SK-N-SH (cell line): ENCODE measurements at regions not wholly inside any gene's neighbourhood (a gene's known extent, or its start where the extent isn't known, plus 50 kb on each side); places are given as distances from the start of the nearest gene placed in this dataset.

Experiments
- CTCF ChIA-PET: fragments of 300-600, 350-600 bp; formaldehyde crosslinking; extraction: SDS; loops from one replicate; lab custom pipeline; 2021; lab: Yijun Ruan, JAX
- POLR2A ChIA-PET: fragments of 350-600 bp; sonication (Branson Sonifier 250); formaldehyde crosslinking; extraction: SDS; loops from one replicate; lab custom pipeline; 2020; ENCODE audit warnings: antibody characterized with exemption, inconsistent platforms; lab: Yijun Ruan, JAX
- DNase-seq: peaks from one replicate; pipeline ENCODE4 v3.0.0; 2012
- H2AFZ ChIP-seq: fragments of 200-600 bp; sonication (generic); 2 replicates; pipeline ENCODE4 v1.8.1; 2016; ENCODE audit warnings: antibody characterized with exemption, mild to moderate bottlenecking, low read depth
- H3F3A ChIP-seq: fragments of 200-600 bp; sonication (generic); replicated peaks from 2 replicates; pipeline ENCODE3; 2016; ENCODE audit warnings: antibody characterized with exemption, mild to moderate bottlenecking; ENCODE audit not compliant: insufficient read depth
- H3K27ac ChIP-seq, 2 experiments: fragments of 200-500 bp in 1 of 2; fragments of 200-600 bp in 1 of 2; sonication (Bioruptor generic) in 1 of 2; sonication (generic), shearing (Covaris generic) in 1 of 2; 2 replicates each; pipeline versions ENCODE4 v1.5.1 to v1.6.1; 2014 to 2016; ENCODE audit warnings: low read depth in 2 of 2, inconsistent platforms in 1 of 2, low read length in 1 of 2, mild to moderate bottlenecking in 1 of 2, mixed read lengths in 1 of 2
- H3K27me3 ChIP-seq: fragments of 200-600 bp; sonication (generic), shearing (Covaris generic); 2 replicates; pipeline ENCODE4 v1.6.1; 2016; ENCODE audit warnings: mixed run types; ENCODE audit not compliant: insufficient read depth
- H3K36me3 ChIP-seq, 2 experiments: fragments of 200-500 bp in 1 of 2; fragments of 200-600 bp in 1 of 2; sonication (Bioruptor generic) in 1 of 2; sonication (generic) in 1 of 2; replicated peaks in 1 of 2; 2 replicates each; pipeline versions ENCODE3 to v1.5.1; 2014 to 2016; ENCODE audit warnings: low read length in 1 of 2, mild to moderate bottlenecking in 1 of 2; ENCODE audit not compliant: insufficient read depth in 2 of 2, control insufficient read depth in 1 of 2
- H3K4me1 ChIP-seq, 2 experiments: fragments of 200-500 bp in 1 of 2; fragments of 200-600 bp in 1 of 2; sonication (Bioruptor generic) in 1 of 2; sonication (generic), shearing (Covaris generic) in 1 of 2; 2 replicates each; pipeline versions ENCODE4 v1.5.1 to v1.6.1; 2014 to 2016; ENCODE audit warnings: low read depth in 1 of 2, low read length in 1 of 2, mixed run types in 1 of 2; ENCODE audit not compliant: insufficient read depth in 2 of 2, control insufficient read depth in 1 of 2
- H3K4me2 ChIP-seq: fragments of 200-600 bp; sonication (generic), shearing (Covaris generic); 2 replicates; pipeline ENCODE4 v1.6.1; 2017; ENCODE audit warnings: mixed run types
- H3K4me3 ChIP-seq, 2 experiments: fragments of 200-500 bp in 1 of 2; fragments of 200-600 bp in 1 of 2; sonication (Bioruptor generic) in 1 of 2; sonication (generic), shearing (Covaris generic) in 1 of 2; 2 replicates each; pipeline versions ENCODE4 v1.5.1 to v1.8.1; 2014 to 2016; ENCODE audit warnings: low read depth in 2 of 2, inconsistent platforms in 1 of 2, low read length in 1 of 2, mild to moderate bottlenecking in 1 of 2, mixed read lengths in 1 of 2, moderate library complexity in 1 of 2
- H3K79me2 ChIP-seq: fragments of 200-600 bp; sonication (generic); 2 replicates; pipeline ENCODE4 v1.8.1; 2017; ENCODE audit warnings: mild to moderate bottlenecking; ENCODE audit not compliant: insufficient read depth
- H3K9ac ChIP-seq: fragments of 200-600 bp; sonication (generic); 2 replicates; pipeline ENCODE4 v1.6.1; 2017; ENCODE audit warnings: mixed run types
- H3K9me2 ChIP-seq: fragments of 200-600 bp; sonication (generic); 2 replicates; pipeline ENCODE4 v1.6.1; 2017; ENCODE audit warnings: mixed run types
- H3K9me3 ChIP-seq: fragments of 200-600 bp; sonication (generic); 2 replicates; pipeline ENCODE4 v1.6.1; 2017; ENCODE audit warnings: mixed run types, mild to moderate bottlenecking, moderate library complexity
- H4K20me1 ChIP-seq: fragments of 200-600 bp; sonication (generic); 2 replicates; pipeline ENCODE4 v1.6.1; 2017; ENCODE audit warnings: mild to moderate bottlenecking, mixed run types; ENCODE audit not compliant: insufficient read depth
- EZH2phosphoT487 ChIP-seq: fragments of 200-600 bp; sonication (generic); IDR thresholded peaks from 2 replicates; pipeline ENCODE4 v1.6.1; 2017; ENCODE audit warnings: low read depth, mixed run types, mild to moderate bottlenecking, antibody characterized with exemption, moderate library complexity, borderline replicate concordance
- FOXJ3 ChIP-seq: sonication (generic); formaldehyde crosslinking; IDR thresholded peaks from 2 replicates; pipeline ENCODE4 v1.5.1; 2020; ENCODE audit warnings: mild to moderate bottlenecking, missing genetic modification reagents
- GATA2 ChIP-seq: sonication (generic); formaldehyde crosslinking; IDR thresholded peaks from 2 replicates; pipeline ENCODE4 v1.5.0; 2020; ENCODE audit warnings: mild to moderate bottlenecking, missing genetic modification reagents
- JUND ChIP-seq: IDR thresholded peaks from 2 replicates; pipeline ENCODE4 v1.4.0; 2012
- MEF2A ChIP-seq: IDR thresholded peaks from 2 replicates; pipeline ENCODE4 v1.4.0; 2012; ENCODE audit warnings: low read depth, borderline replicate concordance
- MXI1 ChIP-seq: IDR thresholded peaks from 2 replicates; pipeline ENCODE4 v1.6.1; 2012; ENCODE audit warnings: mild to moderate bottlenecking, low read depth, low read length, improper control_type of control experiment
- NFIC ChIP-seq: IDR thresholded peaks from 2 replicates; pipeline ENCODE4 v1.4.0; 2012; ENCODE audit warnings: borderline replicate concordance
- PBX3 ChIP-seq: IDR thresholded peaks from 2 replicates; pipeline ENCODE4; 2012
- POLR2AphosphoS5 ChIP-seq: IDR thresholded peaks from 2 replicates; pipeline ENCODE4 v1.6.1; 2012; ENCODE audit warnings: low read depth, low read length
- RAD21 ChIP-seq: IDR thresholded peaks from 2 replicates; pipeline ENCODE4 v1.6.1; 2012; ENCODE audit warnings: mild to moderate bottlenecking, low read length
- RCOR1 ChIP-seq: fragments of 150-350 bp; IDR thresholded peaks from 2 replicates; pipeline ENCODE4 v1.6.1; 2017; ENCODE audit warnings: antibody characterized with exemption, low read length
- REST ChIP-seq: IDR thresholded peaks from 2 replicates; pipeline ENCODE4 v1.6.1; 2012; ENCODE audit warnings: mild to moderate bottlenecking, low read depth, low read length, moderate library complexity
- SIN3A ChIP-seq: IDR thresholded peaks from 2 replicates; pipeline ENCODE4 v1.6.1; 2012; ENCODE audit warnings: low read depth, mild to moderate bottlenecking, low read length, moderate library complexity, borderline replicate concordance
- TAF1 ChIP-seq: IDR thresholded peaks from 2 replicates; pipeline ENCODE4 v1.6.1; 2012; ENCODE audit warnings: low read depth, mild to moderate bottlenecking, low read length, moderate library complexity, borderline replicate concordance
- TEAD4 ChIP-seq: IDR thresholded peaks from 2 replicates; pipeline ENCODE4 v1.4.0; 2012; ENCODE audit warnings: mild to moderate bottlenecking, borderline replicate concordance; ENCODE audit not compliant: insufficient read depth
- USF1 ChIP-seq: IDR thresholded peaks from 2 replicates; pipeline ENCODE4 v1.4.0; 2012; ENCODE audit warnings: low read depth, borderline replicate concordance
- WGBS: methylation state at CpG from one replicate; pipeline ENCODE4 v1.1.6; 2017; ENCODE audit warnings: low lambda C conversion rate; 5-methylcytosine and 5-hydroxymethylcytosine counted together
- TF ChIP-seq, protein P1 (sequence below): fragments of 200-600 bp; sonication (generic); IDR thresholded peaks from 2 replicates; pipeline ENCODE4 v1.6.1; 2017; ENCODE audit warnings: antibody characterized with exemption, mild to moderate bottlenecking, moderate library complexity
- TF ChIP-seq, protein P2 (sequence below): IDR thresholded peaks from 2 replicates; pipeline ENCODE4 v1.4.0; 2012; ENCODE audit warnings: low read depth, borderline replicate concordance

- Histone ChIP-seq H3K27ac (no peak overlapping the region), H3F3A (no peaks in the 10 kb centered on the region), H4K20me1 (no peaks in the 10 kb centered on the region), H3K79me2 (no peaks in the 10 kb centered on the region), H3K4me2 (no peak overlapping the region), H3K27me3 (peaks cover 67% of the 10 kb centered on the region), H3K4me3 (no peak overlapping the region), H2AFZ (no peak overlapping the region), H3K9me2 (no peaks in the 10 kb centered on the region), H3K36me3 (no peaks in the 10 kb centered on the region), H3K9me3 (no peaks in the 10 kb centered on the region), H3K4me1 (no peaks in the 10 kb centered on the region), H3K9ac (no peak overlapping the region)
- CTCF ChIA-PET, result no interaction called here
- WGBS, result 7% methylated on average over 8 of the region's 8 CpGs
- POLR2A ChIA-PET, result no interaction called here
- DNase-seq, result no peak
- TF ChIP-seq EZH2phosphoT487 (no peak), NFIC (no peak), JUND (no peak), GATA2 (CRISPR knock-in tag) (no peak), SIN3A (no peak), REST (no peak), RCOR1 (no peak), POLR2AphosphoS5 (no peak)
- TF ChIP-seq, protein P1, sequence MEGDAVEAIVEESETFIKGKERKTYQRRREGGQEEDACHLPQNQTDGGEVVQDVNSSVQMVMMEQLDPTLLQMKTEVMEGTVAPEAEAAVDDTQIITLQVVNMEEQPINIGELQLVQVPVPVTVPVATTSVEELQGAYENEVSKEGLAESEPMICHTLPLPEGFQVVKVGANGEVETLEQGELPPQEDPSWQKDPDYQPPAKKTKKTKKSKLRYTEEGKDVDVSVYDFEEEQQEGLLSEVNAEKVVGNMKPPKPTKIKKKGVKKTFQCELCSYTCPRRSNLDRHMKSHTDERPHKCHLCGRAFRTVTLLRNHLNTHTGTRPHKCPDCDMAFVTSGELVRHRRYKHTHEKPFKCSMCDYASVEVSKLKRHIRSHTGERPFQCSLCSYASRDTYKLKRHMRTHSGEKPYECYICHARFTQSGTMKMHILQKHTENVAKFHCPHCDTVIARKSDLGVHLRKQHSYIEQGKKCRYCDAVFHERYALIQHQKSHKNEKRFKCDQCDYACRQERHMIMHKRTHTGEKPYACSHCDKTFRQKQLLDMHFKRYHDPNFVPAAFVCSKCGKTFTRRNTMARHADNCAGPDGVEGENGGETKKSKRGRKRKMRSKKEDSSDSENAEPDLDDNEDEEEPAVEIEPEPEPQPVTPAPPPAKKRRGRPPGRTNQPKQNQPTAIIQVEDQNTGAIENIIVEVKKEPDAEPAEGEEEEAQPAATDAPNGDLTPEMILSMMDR, result no peak
Observed at GRCh38 chr16:86848821-86849220, 270.5 kb downstream of the FOXL1 start.

DNA sequence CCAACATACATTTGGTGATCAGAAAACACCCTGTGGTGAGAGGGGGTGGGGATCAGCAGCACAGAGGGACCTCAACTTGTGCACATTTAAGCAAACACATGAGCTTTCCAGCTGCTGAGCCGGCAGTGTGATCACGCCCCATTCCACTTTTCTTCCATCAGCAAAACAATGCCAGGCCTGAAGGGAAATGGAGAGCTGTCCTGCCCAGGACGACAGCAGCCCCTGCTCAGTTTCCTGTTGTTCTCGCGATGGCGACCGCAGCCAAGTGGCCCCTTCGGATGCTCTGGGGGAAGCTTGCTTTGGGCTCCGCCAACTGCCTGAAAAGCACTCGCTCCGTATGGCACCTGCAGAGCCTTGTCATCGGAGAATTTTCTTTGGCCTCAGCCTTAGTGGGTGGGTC lies 272.3 kb downstream of the FOXL1 start:
- POLR2A ChIA-PET, result no interaction called here
- no peak overlapping the region for H2AFZ ChIP-seq
- TF ChIP-seq EZH2phosphoT487 (no peak), USF1 (no peak), TAF1 (no peak), SIN3A (no peak), MEF2A (no peak), FOXJ3 (no peak), TEAD4 (no peak), POLR2AphosphoS5 (no peak), MXI1 (no peak), NFIC (no peak), PBX3 (no peak), RAD21 (no peak)
- TF ChIP-seq, protein P2, sequence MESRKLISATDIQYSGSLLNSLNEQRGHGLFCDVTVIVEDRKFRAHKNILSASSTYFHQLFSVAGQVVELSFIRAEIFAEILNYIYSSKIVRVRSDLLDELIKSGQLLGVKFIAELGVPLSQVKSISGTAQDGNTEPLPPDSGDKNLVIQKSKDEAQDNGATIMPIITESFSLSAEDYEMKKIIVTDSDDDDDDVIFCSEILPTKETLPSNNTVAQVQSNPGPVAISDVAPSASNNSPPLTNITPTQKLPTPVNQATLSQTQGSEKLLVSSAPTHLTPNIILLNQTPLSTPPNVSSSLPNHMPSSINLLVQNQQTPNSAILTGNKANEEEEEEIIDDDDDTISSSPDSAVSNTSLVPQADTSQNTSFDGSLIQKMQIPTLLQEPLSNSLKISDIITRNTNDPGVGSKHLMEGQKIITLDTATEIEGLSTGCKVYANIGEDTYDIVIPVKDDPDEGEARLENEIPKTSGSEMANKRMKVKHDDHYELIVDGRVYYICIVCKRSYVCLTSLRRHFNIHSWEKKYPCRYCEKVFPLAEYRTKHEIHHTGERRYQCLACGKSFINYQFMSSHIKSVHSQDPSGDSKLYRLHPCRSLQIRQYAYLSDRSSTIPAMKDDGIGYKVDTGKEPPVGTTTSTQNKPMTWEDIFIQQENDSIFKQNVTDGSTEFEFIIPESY, result no peak

More for the DNA sequence above, 272.3 kb downstream of the FOXL1 start:
- no peak for DNase-seq
- Histone ChIP-seq H3K4me3 (no peak overlapping the region), H3K9me2 (no peaks in the 10 kb centered on the region), H4K20me1 (no peaks in the 10 kb centered on the region), H3K27ac (no peak overlapping the region), H3K27me3 (peaks cover 73% of the 10 kb centered on the region), H3K9ac (no peak overlapping the region), H3K79me2 (no peaks in the 10 kb centered on the region), H3F3A (peaks cover 11% of the 10 kb centered on the region), H3K36me3 (no peaks in the 10 kb centered on the region), H3K4me2 (no peak overlapping the region), H3K4me1 (no peaks in the 10 kb centered on the region), H3K9me3 (no peaks in the 10 kb centered on the region)
- CTCF ChIA-PET, result no interaction called here
- WGBS, result 15% methylated on average over 9 of the region's 12 CpGs
